NT2/D1 (cell line): ENCODE measurements at regions not wholly inside any gene's neighbourhood (a gene's known extent, or its start where the extent isn't known, plus 50 kb on each side); places are given as distances from the start of the nearest gene placed in this dataset.

Source experiments
- DNase-seq: peaks from one replicate; pipeline ENCODE4 v3.0.0-alpha.2; 2011; ENCODE audit warnings: low read depth, low spot score
- H3K27me3 ChIP-seq: 2 replicates; pipeline ENCODE4 v1.6.0; 2011; ENCODE audit warnings: mild to moderate bottlenecking; ENCODE audit not compliant: insufficient read length, insufficient read depth
- H3K36me3 ChIP-seq: 2 replicates; pipeline ENCODE4 v1.6.1; 2011; ENCODE audit warnings: mild to moderate bottlenecking, low read length, mixed read lengths; ENCODE audit not compliant: insufficient read depth, insufficient read length
- H3K4me1 ChIP-seq: 2 replicates; pipeline ENCODE4 v1.5.1; 2011; ENCODE audit not compliant: insufficient read depth, insufficient read length
- H3K4me3 ChIP-seq: 2 replicates; pipeline ENCODE4 v1.5.1; 2011; ENCODE audit warnings: low read depth; ENCODE audit not compliant: insufficient read length
- H3K9ac ChIP-seq: 2 replicates; pipeline ENCODE4 v1.6.0; 2011; ENCODE audit warnings: low read depth; ENCODE audit not compliant: insufficient read length
- H3K9me3 ChIP-seq: 2 replicates; pipeline ENCODE4 v1.5.1; 2011; ENCODE audit warnings: mild to moderate bottlenecking, low read length; ENCODE audit not compliant: insufficient read depth
- SUZ12 ChIP-seq: IDR thresholded peaks from 2 replicates; pipeline ENCODE4 v1.6.1; 2011; ENCODE audit not compliant: insufficient read length, insufficient read depth; ENCODE audit errors: extremely low read depth
- YY1 ChIP-seq: IDR thresholded peaks from 2 replicates; pipeline ENCODE4 v1.6.1; 2011; ENCODE audit not compliant: insufficient read length, insufficient read depth
- ZNF274 ChIP-seq: IDR thresholded peaks from 2 replicates; pipeline ENCODE4 v1.6.1; 2011; ENCODE audit warnings: mild to moderate bottlenecking, low read depth, low read length

- TF ChIP-seq ZNF274, result no peak
- no peak for TF ChIP-seq YY1
- TF ChIP-seq SUZ12, result no peak
- Histone ChIP-seq H3K9ac (no peak overlapping the region), H3K4me3 (no peak overlapping the region), H3K4me1 (no peaks in the 10 kb centered on the region), H3K27me3 (no peaks in the 10 kb centered on the region), H3K36me3 (no peaks in the 10 kb centered on the region), H3K9me3 (no peaks in the 10 kb centered on the region)
- DNase-seq, result no peak
These were observed 311.9 kb downstream of the PRDM2 start for GRCh38 chr1:14011888-14012287.

- H3K9ac ChIP-seq, result no peak overlapping the region
- H3K4me3 ChIP-seq, result no peak overlapping the region
- H3K9me3 ChIP-seq, result no peaks in the 10 kb centered on the region
- no peak for TF ChIP-seq SUZ12
- no peak for TF ChIP-seq ZNF274
- TF ChIP-seq YY1, result no peak
- H3K4me1 ChIP-seq, result peaks cover 2% of the 10 kb centered on the region
- no peaks in the 10 kb centered on the region for H3K27me3 ChIP-seq
- no peaks in the 10 kb centered on the region for H3K36me3 ChIP-seq
- DNase-seq, result no peak
These were observed 314.9 kb downstream of the PRDM2 start for GRCh38 chr1:14014929-14015328.

GRCh38 chr1:14015917-14016316, 315.9 kb downstream of the PRDM2 start:
- Histone ChIP-seq H3K4me1 (peaks cover 2% of the 10 kb centered on the region), H3K9me3 (no peaks in the 10 kb centered on the region), H3K9ac (no peak overlapping the region), H3K27me3 (no peaks in the 10 kb centered on the region), H3K36me3 (no peaks in the 10 kb centered on the region), H3K4me3 (no peak overlapping the region)
- DNase-seq, result no peak
- TF ChIP-seq YY1, result no peak
- TF ChIP-seq ZNF274, result no peak
- no peak for TF ChIP-seq SUZ12

DNA sequence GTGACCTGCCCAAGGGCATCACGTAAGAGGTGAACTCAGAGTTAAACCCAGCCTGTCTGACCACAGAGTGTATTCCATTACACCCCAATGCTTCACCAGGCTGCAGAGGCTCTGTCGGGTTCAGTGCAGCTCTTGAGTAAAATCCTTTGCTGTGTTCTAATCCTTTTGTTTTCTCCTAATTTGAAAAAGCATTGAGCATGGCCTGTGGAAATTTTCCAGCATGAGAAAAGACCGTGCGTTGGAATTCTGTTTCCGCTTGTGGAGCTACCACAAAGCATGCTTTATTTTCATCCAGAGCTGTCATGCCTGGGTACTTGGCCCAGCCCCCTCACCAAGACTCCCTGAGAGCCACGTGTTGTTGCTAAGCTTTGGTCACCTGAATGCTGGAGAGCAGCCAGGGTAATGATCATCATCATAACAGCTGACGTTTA, 317.6 kb downstream of the PRDM2 start:
- Histone ChIP-seq H3K27me3 (no peaks in the 10 kb centered on the region), H3K36me3 (no peaks in the 10 kb centered on the region), H3K4me3 (no peak overlapping the region), H3K9ac (no peak overlapping the region), H3K9me3 (no peaks in the 10 kb centered on the region), H3K4me1 (peaks cover 2% of the 10 kb centered on the region)
- TF ChIP-seq SUZ12 (no peak), ZNF274 (no peak), YY1 (no peak)
- DNase-seq, result no peak

- no peak overlapping the region for H3K4me3 ChIP-seq
- no peaks in the 10 kb centered on the region for H3K36me3 ChIP-seq
- DNase-seq, result no peak
- H3K27me3 ChIP-seq, result no peaks in the 10 kb centered on the region
- H3K9me3 ChIP-seq, result no peaks in the 10 kb centered on the region
- peaks cover 2% of the 10 kb centered on the region for H3K4me1 ChIP-seq
- H3K9ac ChIP-seq, result no peak overlapping the region
- no peak for TF ChIP-seq ZNF274
These were observed 319.5 kb downstream of the PRDM2 start for GRCh38 chr1:14019461-14019860.

- Histone ChIP-seq H3K9me3 (no peaks in the 10 kb centered on the region), H3K36me3 (no peaks in the 10 kb centered on the region), H3K4me3 (no peak overlapping the region), H3K9ac (no peak overlapping the region), H3K27me3 (no peaks in the 10 kb centered on the region), H3K4me1 (peaks cover 2% of the 10 kb centered on the region)
- DNase-seq, result no peak
- TF ChIP-seq SUZ12 (no peak), ZNF274 (no peak)
These were observed 320.0 kb downstream of the PRDM2 start for GRCh38 chr1:14020006-14020405.

DNA sequence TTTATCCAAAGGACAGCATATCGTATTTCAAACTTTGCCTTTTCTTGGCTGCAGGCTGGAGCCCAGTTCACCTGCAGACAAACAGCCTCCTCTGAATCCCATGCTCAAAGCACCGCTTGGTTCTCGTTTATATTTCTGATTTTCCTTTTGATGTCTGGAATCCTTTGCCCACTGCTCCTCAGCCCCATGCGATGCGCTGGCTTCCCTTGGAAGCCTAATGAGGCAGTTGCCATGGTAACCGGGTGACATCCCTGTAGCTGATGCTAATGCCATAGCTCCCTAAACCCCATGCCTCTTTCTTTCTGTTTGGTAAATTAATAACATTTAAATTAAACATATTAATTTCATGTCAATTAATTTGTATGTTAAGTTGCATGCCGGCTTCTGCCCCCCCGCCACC, 327.1 kb downstream of the PRDM2 start:
- Histone ChIP-seq H3K4me3 (no peak overlapping the region), H3K27me3 (no peaks in the 10 kb centered on the region), H3K4me1 (no peaks in the 10 kb centered on the region), H3K36me3 (no peaks in the 10 kb centered on the region), H3K9me3 (no peaks in the 10 kb centered on the region), H3K9ac (no peak overlapping the region)
- TF ChIP-seq SUZ12 (no peak), YY1 (no peak), ZNF274 (no peak)
- no peak for DNase-seq

DNA sequence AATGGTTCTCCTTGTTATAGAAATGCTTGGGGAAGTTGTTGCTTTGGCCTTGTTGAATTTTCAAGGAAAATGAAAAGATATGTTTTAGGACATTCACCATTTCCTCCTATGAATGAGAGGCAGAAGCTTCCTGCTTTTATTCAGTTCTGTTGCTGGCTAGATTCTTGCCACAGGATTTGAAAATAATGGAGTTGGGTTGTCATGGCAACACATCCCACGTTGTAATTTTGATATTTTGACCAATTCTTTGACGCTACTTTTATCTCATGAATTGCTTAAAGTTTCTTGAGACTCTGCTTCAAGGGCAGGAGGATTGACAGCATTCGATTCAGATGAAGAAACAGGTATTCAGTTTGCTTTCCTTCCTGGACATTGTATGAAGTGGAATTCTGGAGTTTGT, 331.5 kb downstream of the PRDM2 start:
- Histone ChIP-seq H3K9me3 (peaks cover 19% of the 10 kb centered on the region; the same call in 1 of the 2 replicates), H3K27me3 (no peaks in the 10 kb centered on the region), H3K4me1 (no peaks in the 10 kb centered on the region), H3K9ac (no peak overlapping the region), H3K36me3 (no peaks in the 10 kb centered on the region), H3K4me3 (no peak overlapping the region)
- TF ChIP-seq ZNF274 (no peak), YY1 (no peak), SUZ12 (no peak)
- DNase-seq, result no peak
